HEK293 (cell line): ENCODE measurements at regions not wholly inside any gene's neighbourhood (a gene's known extent, or its start where the extent isn't known, plus 50 kb on each side); places are given as distances from the start of the nearest gene placed in this dataset.

ENCODE experiments used
- CTCF ChIA-PET: fragments of 350-600 bp; formaldehyde crosslinking; extraction: SDS; loops from one replicate; lab custom pipeline; 2021; ENCODE audit warnings: antibody characterized with exemption; lab: Yijun Ruan, JAX
- POLR2A ChIA-PET: fragments of 300-600 bp; formaldehyde crosslinking; extraction: SDS; loops from one replicate; lab custom pipeline; 2020; ENCODE audit warnings: antibody characterized with exemption, inconsistent platforms; lab: Yijun Ruan, JAX
- H3K27ac ChIP-seq: fragments of 200-500 bp; sonication (Bioruptor generic); 2 replicates; pipeline ENCODE4 v1.5.1; 2014; ENCODE audit warnings: low read depth, low read length, control low read depth, inconsistent platforms; ENCODE audit errors: extremely low read depth
- H3K36me3 ChIP-seq, 2 experiments: fragments of 200-500 bp in 1 of 2; sonication (Bioruptor generic) in 1 of 2; 1 replicate in 1 of 2; 2 replicates in 1 of 2; pipeline ENCODE4 v1.5.1; 2014 to 2017; ENCODE audit warnings: inconsistent platforms in 2 of 2, low read length in 2 of 2; ENCODE audit not compliant: control insufficient read depth in 2 of 2, insufficient read depth in 1 of 2
- H3K4me1 ChIP-seq: fragments of 200-500 bp; sonication (Bioruptor generic); 2 replicates; pipeline ENCODE4 v1.5.1; 2014; ENCODE audit warnings: mild to moderate bottlenecking, low read length, inconsistent platforms; ENCODE audit not compliant: control insufficient read depth, insufficient read depth
- H3K4me3 ChIP-seq: 2 replicates; pipeline ENCODE4 v1.5.1; 2011; ENCODE audit warnings: low read depth, mild to moderate bottlenecking, control low read depth, low read length, moderate library complexity
- H3K9me3 ChIP-seq: fragments of 200-500 bp; sonication (Bioruptor generic); 2 replicates; pipeline ENCODE4 v1.5.1; 2014; ENCODE audit warnings: low read depth, low read length, inconsistent platforms; ENCODE audit not compliant: control insufficient read depth, insufficient read depth
- GFI1B ChIP-seq: fragments of 450-650 bp; formaldehyde crosslinking; IDR thresholded peaks from 2 replicates; pipeline ENCODE4 v1.5.1; 2016; ENCODE audit warnings: missing biosample characterization, missing genetic modification characterization
- HOXD13 ChIP-seq: sonication (generic); formaldehyde crosslinking; IDR thresholded peaks from 2 replicates; pipeline ENCODE4 v1.8.0; 2022; ENCODE audit warnings: missing genetic modification reagents, borderline replicate concordance
- IKZF3 ChIP-seq: fragments of 450-650 bp; IDR thresholded peaks from 2 replicates; pipeline ENCODE4 v1.5.0; 2018; ENCODE audit warnings: missing biosample characterization, mild to moderate bottlenecking, missing genetic modification characterization, moderate library complexity
- KLF9 ChIP-seq: fragments of 450-650 bp; formaldehyde crosslinking; IDR thresholded peaks from 2 replicates; pipeline ENCODE4 v1.5.1; 2016; ENCODE audit warnings: missing biosample characterization, missing genetic modification characterization, low read depth
- ZNF10 ChIP-seq: fragments of 450-650 bp; formaldehyde crosslinking; IDR thresholded peaks from 2 replicates; pipeline ENCODE4 v1.5.1; 2017; ENCODE audit warnings: missing biosample characterization, missing genetic modification characterization
- ZNF133 ChIP-seq: fragments of 450-650 bp; formaldehyde crosslinking; IDR thresholded peaks from 2 replicates; pipeline ENCODE4 v1.5.1; 2016; ENCODE audit warnings: missing biosample characterization, missing genetic modification characterization
- ZNF211 ChIP-seq: fragments of 450-650 bp; formaldehyde crosslinking; IDR thresholded peaks from 2 replicates; pipeline ENCODE4 v1.5.1; 2016; ENCODE audit warnings: low read depth, missing biosample characterization, missing genetic modification characterization
- ZNF292 ChIP-seq: fragments of 450-650 bp; formaldehyde crosslinking; IDR thresholded peaks from 2 replicates; pipeline ENCODE4 v1.5.1; 2016; ENCODE audit warnings: low read depth, missing biosample characterization, missing genetic modification characterization, borderline replicate concordance
- ZNF324 ChIP-seq: fragments of 450-650 bp; formaldehyde crosslinking; IDR thresholded peaks from 2 replicates; pipeline ENCODE4 v1.5.1; 2016; ENCODE audit warnings: missing biosample characterization, missing genetic modification characterization
- ZNF404 ChIP-seq: fragments of 450-650 bp; formaldehyde crosslinking; IDR thresholded peaks from 2 replicates; pipeline ENCODE4 v1.5.1; 2017; ENCODE audit warnings: missing biosample characterization, missing genetic modification characterization
- ZNF510 ChIP-seq: fragments of 450-650 bp; formaldehyde crosslinking; IDR thresholded peaks from 2 replicates; pipeline ENCODE4 v1.5.1; 2018; ENCODE audit warnings: mild to moderate bottlenecking, missing genetic modification characterization, missing biosample characterization; ENCODE audit not compliant: insufficient replicate concordance
- ZNF530 ChIP-seq: fragments of 450-650 bp; formaldehyde crosslinking; IDR thresholded peaks from 2 replicates; pipeline ENCODE4 v1.5.1; 2016; ENCODE audit warnings: low read depth, missing biosample characterization, missing genetic modification characterization
- ZNF571 ChIP-seq: fragments of 450-650 bp; formaldehyde crosslinking; IDR thresholded peaks from 2 replicates; pipeline ENCODE4 v1.5.0; 2017; ENCODE audit warnings: missing biosample characterization, missing genetic modification characterization
- ZNF664 ChIP-seq: fragments of 450-650 bp; formaldehyde crosslinking; IDR thresholded peaks from 2 replicates; pipeline ENCODE4 v1.5.1; 2016; ENCODE audit warnings: missing biosample characterization, missing genetic modification characterization
- ZNF785 ChIP-seq: fragments of 450-650 bp; formaldehyde crosslinking; IDR thresholded peaks from 2 replicates; pipeline ENCODE4 v1.5.1; 2016; ENCODE audit warnings: missing biosample characterization, missing genetic modification characterization
- ZSCAN16 ChIP-seq: fragments of 450-650 bp; formaldehyde crosslinking; IDR thresholded peaks from 2 replicates; pipeline ENCODE4 v1.5.1; 2016; ENCODE audit warnings: missing biosample characterization, missing genetic modification characterization
- TF ChIP-seq, protein P1 (sequence below): fragments of 450-650 bp; formaldehyde crosslinking; IDR thresholded peaks from 2 replicates; pipeline ENCODE4 v1.5.1; 2016; ENCODE audit warnings: missing biosample characterization, missing genetic modification characterization
- TF ChIP-seq, protein P2 (sequence below): fragments of 450-650 bp; formaldehyde crosslinking; IDR thresholded peaks from 2 replicates; pipeline ENCODE4 v1.5.1; 2016; ENCODE audit warnings: missing biosample characterization, missing genetic modification characterization
- TF ChIP-seq, protein P3 (sequence below): fragments of 450-650 bp; formaldehyde crosslinking; IDR thresholded peaks from 2 replicates; pipeline ENCODE4 v1.5.1; 2016; ENCODE audit warnings: missing biosample characterization, missing genetic modification characterization
- TF ChIP-seq, protein P4 (sequence below): fragments of 450-650 bp; formaldehyde crosslinking; IDR thresholded peaks from 2 replicates; pipeline ENCODE4 v1.5.0; 2017; ENCODE audit warnings: missing biosample characterization, missing genetic modification characterization, borderline replicate concordance
- TF ChIP-seq, protein P5 (sequence below): fragments of 450-650 bp; formaldehyde crosslinking; IDR thresholded peaks from 2 replicates; pipeline ENCODE4 v1.5.1; 2016; ENCODE audit warnings: missing biosample characterization, missing genetic modification characterization
- TF ChIP-seq, protein P6 (sequence below): fragments of 450-650 bp; formaldehyde crosslinking; IDR thresholded peaks from 2 replicates; pipeline ENCODE4 v1.5.1; 2016; ENCODE audit warnings: missing biosample characterization, missing genetic modification characterization

DNA sequence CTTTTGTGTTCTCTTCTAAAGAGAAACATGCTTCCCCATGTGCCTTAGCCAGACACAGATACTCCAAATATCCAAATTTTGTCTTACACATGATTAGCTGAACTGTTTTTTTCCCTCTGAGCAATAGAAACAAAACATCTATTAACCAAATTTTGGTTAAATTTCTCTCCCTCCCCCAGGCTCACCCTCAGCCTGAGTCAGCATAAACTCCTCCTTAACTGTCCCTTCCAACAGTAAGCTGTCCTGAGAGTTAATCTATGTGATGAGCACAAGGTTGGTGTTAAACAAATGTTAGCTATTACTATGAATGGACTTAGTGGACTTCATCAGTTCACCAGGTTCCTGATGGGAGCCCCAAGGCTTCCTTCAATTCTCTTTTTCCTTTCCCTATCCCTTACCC, 108.5 kb downstream of the RSL24D1 start:
- Histone ChIP-seq H3K27ac (no peak overlapping the region), H3K36me3 (no peaks in the 10 kb centered on the region)
- CTCF ChIA-PET, result no interaction called here
- no peak for TF ChIP-seq GFI1B (tag by site-specific recombination)
- no peak for TF ChIP-seq KLF9 (tag by site-specific recombination)
- TF ChIP-seq ZNF571, result no peak
- TF ChIP-seq HOXD13, result no peak
- TF ChIP-seq, all 188 proteins: peak for 0
- POLR2A ChIA-PET, result no interaction called here
- Histone ChIP-seq H3K9me3 (no peaks in the 10 kb centered on the region), H3K4me3 (no peak overlapping the region), H3K4me1 (no peaks in the 10 kb centered on the region)

DNA sequence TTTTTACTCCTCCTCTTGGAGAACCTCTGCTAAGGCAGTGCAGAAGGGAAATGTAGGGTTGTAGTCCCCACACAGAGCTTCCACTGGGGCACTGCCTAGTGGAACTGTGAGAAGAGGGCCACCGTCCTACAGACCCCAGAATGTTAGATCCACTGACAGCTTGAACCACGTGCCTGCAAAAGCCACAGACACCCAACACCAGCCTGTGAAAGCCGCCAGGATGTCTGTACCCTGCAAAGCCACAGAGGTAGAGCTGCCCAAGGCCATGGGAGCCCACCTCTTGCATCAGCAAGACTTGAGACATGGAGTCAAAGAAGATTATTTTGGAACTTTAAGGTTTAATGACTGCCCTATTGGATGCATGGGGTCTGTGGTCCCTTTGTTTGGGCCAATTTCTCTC, 112.1 kb downstream of the RSL24D1 start:
- TF ChIP-seq ZNF10 (tag by site-specific recombination), result no peak
- TF ChIP-seq ZNF530, result no peak
- TF ChIP-seq, protein P1, sequence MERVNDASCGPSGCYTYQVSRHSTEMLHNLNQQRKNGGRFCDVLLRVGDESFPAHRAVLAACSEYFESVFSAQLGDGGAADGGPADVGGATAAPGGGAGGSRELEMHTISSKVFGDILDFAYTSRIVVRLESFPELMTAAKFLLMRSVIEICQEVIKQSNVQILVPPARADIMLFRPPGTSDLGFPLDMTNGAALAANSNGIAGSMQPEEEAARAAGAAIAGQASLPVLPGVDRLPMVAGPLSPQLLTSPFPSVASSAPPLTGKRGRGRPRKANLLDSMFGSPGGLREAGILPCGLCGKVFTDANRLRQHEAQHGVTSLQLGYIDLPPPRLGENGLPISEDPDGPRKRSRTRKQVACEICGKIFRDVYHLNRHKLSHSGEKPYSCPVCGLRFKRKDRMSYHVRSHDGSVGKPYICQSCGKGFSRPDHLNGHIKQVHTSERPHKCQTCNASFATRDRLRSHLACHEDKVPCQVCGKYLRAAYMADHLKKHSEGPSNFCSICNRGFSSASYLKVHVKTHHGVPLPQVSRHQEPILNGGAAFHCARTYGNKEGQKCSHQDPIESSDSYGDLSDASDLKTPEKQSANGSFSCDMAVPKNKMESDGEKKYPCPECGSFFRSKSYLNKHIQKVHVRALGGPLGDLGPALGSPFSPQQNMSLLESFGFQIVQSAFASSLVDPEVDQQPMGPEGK (tag by site-specific recombination), result no peak
- TF ChIP-seq, protein P2, sequence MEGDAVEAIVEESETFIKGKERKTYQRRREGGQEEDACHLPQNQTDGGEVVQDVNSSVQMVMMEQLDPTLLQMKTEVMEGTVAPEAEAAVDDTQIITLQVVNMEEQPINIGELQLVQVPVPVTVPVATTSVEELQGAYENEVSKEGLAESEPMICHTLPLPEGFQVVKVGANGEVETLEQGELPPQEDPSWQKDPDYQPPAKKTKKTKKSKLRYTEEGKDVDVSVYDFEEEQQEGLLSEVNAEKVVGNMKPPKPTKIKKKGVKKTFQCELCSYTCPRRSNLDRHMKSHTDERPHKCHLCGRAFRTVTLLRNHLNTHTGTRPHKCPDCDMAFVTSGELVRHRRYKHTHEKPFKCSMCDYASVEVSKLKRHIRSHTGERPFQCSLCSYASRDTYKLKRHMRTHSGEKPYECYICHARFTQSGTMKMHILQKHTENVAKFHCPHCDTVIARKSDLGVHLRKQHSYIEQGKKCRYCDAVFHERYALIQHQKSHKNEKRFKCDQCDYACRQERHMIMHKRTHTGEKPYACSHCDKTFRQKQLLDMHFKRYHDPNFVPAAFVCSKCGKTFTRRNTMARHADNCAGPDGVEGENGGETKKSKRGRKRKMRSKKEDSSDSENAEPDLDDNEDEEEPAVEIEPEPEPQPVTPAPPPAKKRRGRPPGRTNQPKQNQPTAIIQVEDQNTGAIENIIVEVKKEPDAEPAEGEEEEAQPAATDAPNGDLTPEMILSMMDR (tag by site-specific recombination), result no peak
- no peak for TF ChIP-seq ZSCAN16
- TF ChIP-seq ZNF211 (tag by site-specific recombination), result no peak
- TF ChIP-seq IKZF3, result no peak
- no peak for TF ChIP-seq ZNF133 (tag by site-specific recombination)
- no peak for TF ChIP-seq ZNF664 (tag by site-specific recombination)
- TF ChIP-seq, protein P3, sequence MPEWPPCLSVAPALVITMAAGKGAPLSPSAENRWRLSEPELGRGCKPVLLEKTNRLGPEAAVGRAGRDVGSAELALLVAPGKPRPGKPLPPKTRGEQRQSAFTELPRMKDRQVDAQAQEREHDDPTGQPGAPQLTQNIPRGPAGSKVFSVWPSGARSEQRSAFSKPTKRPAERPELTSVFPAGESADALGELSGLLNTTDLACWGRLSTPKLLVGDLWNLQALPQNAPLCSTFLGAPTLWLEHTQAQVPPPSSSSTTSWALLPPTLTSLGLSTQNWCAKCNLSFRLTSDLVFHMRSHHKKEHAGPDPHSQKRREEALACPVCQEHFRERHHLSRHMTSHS, result no peak
- no peak for TF ChIP-seq ZNF404 (tag by site-specific recombination)
- no peak for TF ChIP-seq ZNF324 (tag by site-specific recombination)
- no peak for TF ChIP-seq ZNF785 (tag by site-specific recombination)
- TF ChIP-seq, protein P4, sequence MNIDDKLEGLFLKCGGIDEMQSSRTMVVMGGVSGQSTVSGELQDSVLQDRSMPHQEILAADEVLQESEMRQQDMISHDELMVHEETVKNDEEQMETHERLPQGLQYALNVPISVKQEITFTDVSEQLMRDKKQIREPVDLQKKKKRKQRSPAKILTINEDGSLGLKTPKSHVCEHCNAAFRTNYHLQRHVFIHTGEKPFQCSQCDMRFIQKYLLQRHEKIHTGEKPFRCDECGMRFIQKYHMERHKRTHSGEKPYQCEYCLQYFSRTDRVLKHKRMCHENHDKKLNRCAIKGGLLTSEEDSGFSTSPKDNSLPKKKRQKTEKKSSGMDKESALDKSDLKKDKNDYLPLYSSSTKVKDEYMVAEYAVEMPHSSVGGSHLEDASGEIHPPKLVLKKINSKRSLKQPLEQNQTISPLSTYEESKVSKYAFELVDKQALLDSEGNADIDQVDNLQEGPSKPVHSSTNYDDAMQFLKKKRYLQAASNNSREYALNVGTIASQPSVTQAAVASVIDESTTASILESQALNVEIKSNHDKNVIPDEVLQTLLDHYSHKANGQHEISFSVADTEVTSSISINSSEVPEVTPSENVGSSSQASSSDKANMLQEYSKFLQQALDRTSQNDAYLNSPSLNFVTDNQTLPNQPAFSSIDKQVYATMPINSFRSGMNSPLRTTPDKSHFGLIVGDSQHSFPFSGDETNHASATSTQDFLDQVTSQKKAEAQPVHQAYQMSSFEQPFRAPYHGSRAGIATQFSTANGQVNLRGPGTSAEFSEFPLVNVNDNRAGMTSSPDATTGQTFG (tag by site-specific recombination), result no peak
- no peak for TF ChIP-seq ZNF510 (tag by site-specific recombination)
- TF ChIP-seq, protein P5, sequence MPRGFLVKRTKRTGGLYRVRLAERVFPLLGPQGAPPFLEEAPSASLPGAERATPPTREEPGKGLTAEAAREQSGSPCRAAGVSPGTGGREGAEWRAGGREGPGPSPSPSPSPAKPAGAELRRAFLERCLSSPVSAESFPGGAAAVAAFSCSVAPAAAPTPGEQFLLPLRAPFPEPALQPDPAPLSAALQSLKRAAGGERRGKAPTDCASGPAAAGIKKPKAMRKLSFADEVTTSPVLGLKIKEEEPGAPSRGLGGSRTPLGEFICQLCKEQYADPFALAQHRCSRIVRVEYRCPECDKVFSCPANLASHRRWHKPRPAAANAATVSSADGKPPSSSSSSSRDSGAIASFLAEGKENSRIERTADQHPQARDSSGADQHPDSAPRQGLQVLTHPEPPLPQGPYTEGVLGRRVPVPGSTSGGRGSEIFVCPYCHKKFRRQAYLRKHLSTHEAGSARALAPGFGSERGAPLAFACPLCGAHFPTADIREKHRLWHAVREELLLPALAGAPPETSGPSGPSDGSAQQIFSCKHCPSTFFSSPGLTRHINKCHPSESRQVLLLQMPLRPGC, result no peak
- TF ChIP-seq ZNF292 (tag by site-specific recombination), result no peak
- TF ChIP-seq, protein P6, sequence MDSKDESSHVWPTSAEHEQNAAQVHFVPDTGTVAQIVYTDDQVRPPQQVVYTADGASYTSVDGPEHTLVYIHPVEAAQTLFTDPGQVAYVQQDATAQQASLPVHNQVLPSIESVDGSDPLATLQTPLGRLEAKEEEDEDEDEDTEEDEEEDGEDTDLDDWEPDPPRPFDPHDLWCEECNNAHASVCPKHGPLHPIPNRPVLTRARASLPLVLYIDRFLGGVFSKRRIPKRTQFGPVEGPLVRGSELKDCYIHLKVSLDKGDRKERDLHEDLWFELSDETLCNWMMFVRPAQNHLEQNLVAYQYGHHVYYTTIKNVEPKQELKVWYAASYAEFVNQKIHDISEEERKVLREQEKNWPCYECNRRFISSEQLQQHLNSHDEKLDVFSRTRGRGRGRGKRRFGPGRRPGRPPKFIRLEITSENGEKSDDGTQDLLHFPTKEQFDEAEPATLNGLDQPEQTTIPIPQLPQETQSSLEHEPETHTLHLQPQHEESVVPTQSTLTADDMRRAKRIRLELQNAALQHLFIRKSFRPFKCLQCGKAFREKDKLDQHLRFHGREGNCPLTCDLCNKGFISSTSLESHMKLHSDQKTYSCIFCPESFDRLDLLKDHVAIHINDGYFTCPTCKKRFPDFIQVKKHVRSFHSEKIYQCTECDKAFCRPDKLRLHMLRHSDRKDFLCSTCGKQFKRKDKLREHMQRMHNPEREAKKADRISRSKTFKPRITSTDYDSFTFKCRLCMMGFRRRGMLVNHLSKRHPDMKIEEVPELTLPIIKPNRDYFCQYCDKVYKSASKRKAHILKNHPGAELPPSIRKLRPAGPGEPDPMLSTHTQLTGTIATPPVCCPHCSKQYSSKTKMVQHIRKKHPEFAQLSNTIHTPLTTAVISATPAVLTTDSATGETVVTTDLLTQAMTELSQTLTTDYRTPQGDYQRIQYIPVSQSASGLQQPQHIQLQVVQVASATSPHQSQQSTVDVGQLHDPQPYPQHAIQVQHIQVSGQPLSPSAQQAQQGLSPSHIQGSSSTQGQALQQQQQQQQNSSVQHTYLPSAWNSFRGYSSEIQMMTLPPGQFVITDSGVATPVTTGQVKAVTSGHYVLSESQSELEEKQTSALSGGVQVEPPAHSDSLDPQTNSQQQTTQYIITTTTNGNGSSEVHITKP (tag by site-specific recombination), result no peak
- no peaks in the 10 kb centered on the region for H3K9me3 ChIP-seq
- H3K4me3 ChIP-seq, result no peak overlapping the region
- no peaks in the 10 kb centered on the region for H3K4me1 ChIP-seq
- CTCF ChIA-PET, result no interaction called here
- POLR2A ChIA-PET, result no interaction called here
- no peaks in the 10 kb centered on the region for H3K36me3 ChIP-seq
- no peak overlapping the region for H3K27ac ChIP-seq
